Tibial nerve (tissue), 4 donors: ENCODE measurements at regions not wholly inside any gene's neighbourhood (a gene's known extent, or its start where the extent isn't known, plus 50 kb on each side); places are given as distances from the start of the nearest gene placed in this dataset.

Experiments used
- EP300 ChIP-seq, 2 donors: sonication (generic); formaldehyde crosslinking; IDR thresholded peaks; one replicate each; pipeline ENCODE4 v1.6.1; 2017; ENCODE audit warnings: antibody characterized with exemption in 2 of 2, mild to moderate bottlenecking in 1 of 2
- POLR2A ChIP-seq, 2 donors: fragments of 450-650 bp; IDR thresholded peaks; one replicate each; pipeline ENCODE4 v1.6.1; 2017; ENCODE audit warnings: antibody characterized with exemption in 2 of 2, mild to moderate bottlenecking in 2 of 2, moderate library complexity in 2 of 2
- TF ChIP-seq, protein P1 (sequence below), 5 experiments: fragments of 200-600 bp in 3 of 5; fragments of 450-650 bp in 2 of 5; sonication (generic) in 3 of 5; IDR thresholded peaks; one replicate each; pipeline ENCODE4 v1.5.1; 2016 to 2019; ENCODE audit warnings: antibody characterized with exemption in 5 of 5, mild to moderate bottlenecking in 3 of 5, moderate library complexity in 2 of 5

DNA sequence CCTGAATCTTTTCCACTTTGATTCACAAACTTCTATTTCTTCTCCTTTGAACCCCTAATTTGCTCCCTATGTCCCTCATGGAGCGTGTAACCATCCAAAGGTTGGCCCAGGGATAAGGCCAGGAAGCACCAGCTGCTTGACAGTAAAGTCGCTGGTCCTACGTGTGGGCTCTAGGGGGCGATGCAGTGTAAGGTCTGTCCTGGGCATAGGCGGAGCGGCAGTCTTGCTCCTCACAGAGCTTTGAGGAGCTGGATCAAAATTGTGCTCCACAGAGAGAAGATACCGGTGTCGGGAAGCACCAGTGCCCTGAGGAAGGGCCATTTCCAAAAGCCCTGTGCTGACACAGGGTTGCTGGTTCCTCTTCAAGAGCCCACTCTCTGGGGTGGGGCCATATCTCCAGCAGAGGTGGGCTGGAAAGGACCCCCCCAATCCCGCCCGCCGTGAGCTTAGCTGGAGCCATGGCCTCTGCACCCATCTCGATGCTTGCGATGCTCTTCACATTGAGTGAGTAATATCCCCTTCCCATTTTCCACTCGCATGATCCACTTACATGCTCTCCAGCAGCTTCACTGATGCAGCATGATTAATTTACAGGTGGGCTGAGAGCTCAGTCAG lies 49.9 kb upstream of the OR4E1 start:
- TF ChIP-seq, protein P1, sequence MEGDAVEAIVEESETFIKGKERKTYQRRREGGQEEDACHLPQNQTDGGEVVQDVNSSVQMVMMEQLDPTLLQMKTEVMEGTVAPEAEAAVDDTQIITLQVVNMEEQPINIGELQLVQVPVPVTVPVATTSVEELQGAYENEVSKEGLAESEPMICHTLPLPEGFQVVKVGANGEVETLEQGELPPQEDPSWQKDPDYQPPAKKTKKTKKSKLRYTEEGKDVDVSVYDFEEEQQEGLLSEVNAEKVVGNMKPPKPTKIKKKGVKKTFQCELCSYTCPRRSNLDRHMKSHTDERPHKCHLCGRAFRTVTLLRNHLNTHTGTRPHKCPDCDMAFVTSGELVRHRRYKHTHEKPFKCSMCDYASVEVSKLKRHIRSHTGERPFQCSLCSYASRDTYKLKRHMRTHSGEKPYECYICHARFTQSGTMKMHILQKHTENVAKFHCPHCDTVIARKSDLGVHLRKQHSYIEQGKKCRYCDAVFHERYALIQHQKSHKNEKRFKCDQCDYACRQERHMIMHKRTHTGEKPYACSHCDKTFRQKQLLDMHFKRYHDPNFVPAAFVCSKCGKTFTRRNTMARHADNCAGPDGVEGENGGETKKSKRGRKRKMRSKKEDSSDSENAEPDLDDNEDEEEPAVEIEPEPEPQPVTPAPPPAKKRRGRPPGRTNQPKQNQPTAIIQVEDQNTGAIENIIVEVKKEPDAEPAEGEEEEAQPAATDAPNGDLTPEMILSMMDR (IDR thresholded peaks at IDR 0.05) = no peak
- no peak for TF ChIP-seq POLR2A (IDR thresholded peaks at IDR 0.05)
- no peak for TF ChIP-seq EP300 (IDR thresholded peaks at IDR 0.05)
